Activated naive CD8-positive, alpha-beta T cell treated with anti-CD3 and anti-CD28 coated beads for 36 hours (primary cell): ENCODE measurements at regions not wholly inside any gene's neighbourhood (a gene's known extent, or its start where the extent isn't known, plus 50 kb on each side); places are given as distances from the start of the nearest gene placed in this dataset.

Source experiments
- DNase-seq: peaks from one replicate; pipeline ENCODE4 v3.0.0; 2021
- H3K27ac Mint-ChIP-seq: one replicate; pipeline ENCODE4 v1.8.0; 2022; ENCODE audit warnings: mild to moderate bottlenecking, moderate library complexity, mixed read lengths
- H3K27me3 Mint-ChIP-seq: one replicate; pipeline ENCODE4 v1.8.0; 2022; ENCODE audit warnings: mild to moderate bottlenecking, mixed read lengths
- H3K36me3 Mint-ChIP-seq: one replicate; pipeline ENCODE4 v1.8.0; 2021; ENCODE audit warnings: mild to moderate bottlenecking, mixed read lengths
- H3K4me1 Mint-ChIP-seq: one replicate; pipeline ENCODE4 v1.8.0; 2021; ENCODE audit warnings: mixed read lengths
- H3K4me3 Mint-ChIP-seq: one replicate; pipeline ENCODE4 v1.8.0; 2022; ENCODE audit warnings: mild to moderate bottlenecking, moderate library complexity, mixed read lengths
- H3K9me3 Mint-ChIP-seq: one replicate; pipeline ENCODE4 v1.8.0; 2022; ENCODE audit warnings: mixed read lengths

DNA sequence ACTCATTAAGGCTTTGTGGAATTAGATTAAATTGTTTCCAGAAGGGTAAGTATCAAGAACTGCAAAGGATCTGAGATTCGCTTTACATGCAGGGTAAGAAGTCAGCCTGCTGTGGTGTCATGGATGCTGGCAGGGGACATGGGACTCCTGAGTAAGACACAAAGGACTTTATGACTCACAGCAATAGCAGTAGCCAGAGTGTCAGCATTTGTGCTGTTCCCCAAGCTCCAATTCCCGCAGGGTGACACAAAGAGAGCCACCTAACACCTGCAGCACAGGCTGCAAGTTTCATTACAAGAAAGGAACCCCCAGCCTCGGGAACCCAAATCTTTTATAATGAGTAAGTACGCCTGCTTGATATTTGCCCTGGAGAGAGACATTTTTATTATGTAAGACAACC is 298.1 kb upstream of the POU3F1 start:
- no peak overlapping the region for H3K4me3 Mint-ChIP-seq
- H3K27ac Mint-ChIP-seq: no peak overlapping the region
- no peaks in the 10 kb centered on the region for H3K4me1 Mint-ChIP-seq
- no peaks in the 10 kb centered on the region for H3K36me3 Mint-ChIP-seq
- H3K27me3 Mint-ChIP-seq: peaks cover 17% of the 10 kb centered on the region
- peaks cover 15% of the 10 kb centered on the region for H3K9me3 Mint-ChIP-seq
- no peak for DNase-seq

DNA sequence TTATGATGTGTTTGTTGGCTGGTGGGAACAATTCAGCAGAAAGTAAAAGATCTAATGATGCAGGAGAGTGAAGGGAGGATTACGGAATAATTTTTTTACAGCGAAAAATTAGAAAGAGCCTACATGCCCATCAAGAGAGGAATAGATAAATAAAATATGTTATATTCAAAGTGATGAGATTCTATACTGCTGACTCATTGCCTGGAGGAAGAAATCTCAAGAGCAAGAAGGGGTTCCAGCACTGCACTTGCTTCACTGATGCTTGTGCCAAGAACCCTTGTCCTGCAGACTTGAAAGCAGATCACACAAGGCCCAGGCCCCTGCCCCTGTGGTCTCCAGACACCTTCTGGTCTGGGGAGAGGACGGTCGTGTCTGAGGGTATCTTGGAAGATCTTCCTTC is 295.1 kb upstream of the POU3F1 start:
- peaks cover 13% of the 10 kb centered on the region for H3K27me3 Mint-ChIP-seq
- no peak overlapping the region for H3K27ac Mint-ChIP-seq
- no peaks in the 10 kb centered on the region for H3K9me3 Mint-ChIP-seq
- DNase-seq: no peak
- H3K4me1 Mint-ChIP-seq: no peaks in the 10 kb centered on the region
- H3K4me3 Mint-ChIP-seq: no peak overlapping the region
- no peaks in the 10 kb centered on the region for H3K36me3 Mint-ChIP-seq

DNA sequence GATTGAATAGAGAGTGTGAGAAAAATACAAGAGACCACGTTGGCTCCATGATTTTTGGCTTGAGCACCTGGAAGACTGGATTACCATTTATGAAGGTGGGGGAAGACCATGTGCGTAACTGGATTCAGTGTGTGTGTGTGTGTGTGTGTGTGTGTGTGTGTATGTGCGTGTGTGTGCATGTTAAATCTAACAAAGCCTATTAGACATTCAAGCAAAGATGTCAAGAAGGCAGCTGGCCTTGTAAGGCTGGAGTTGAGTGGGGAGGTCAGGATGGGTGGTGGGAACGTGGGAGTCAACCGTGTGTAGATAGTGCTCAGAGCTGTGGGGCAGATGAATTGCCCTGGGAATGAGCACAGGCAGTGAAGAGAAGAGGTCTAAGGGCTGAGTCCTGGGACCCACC is 293.8 kb upstream of the POU3F1 start:
- H3K4me1 Mint-ChIP-seq: no peaks in the 10 kb centered on the region
- H3K9me3 Mint-ChIP-seq: no peaks in the 10 kb centered on the region
- peaks cover 11% of the 10 kb centered on the region for H3K27me3 Mint-ChIP-seq
- no peak for DNase-seq
- H3K27ac Mint-ChIP-seq: no peak overlapping the region
- H3K4me3 Mint-ChIP-seq: no peak overlapping the region
- H3K36me3 Mint-ChIP-seq: no peaks in the 10 kb centered on the region

DNA sequence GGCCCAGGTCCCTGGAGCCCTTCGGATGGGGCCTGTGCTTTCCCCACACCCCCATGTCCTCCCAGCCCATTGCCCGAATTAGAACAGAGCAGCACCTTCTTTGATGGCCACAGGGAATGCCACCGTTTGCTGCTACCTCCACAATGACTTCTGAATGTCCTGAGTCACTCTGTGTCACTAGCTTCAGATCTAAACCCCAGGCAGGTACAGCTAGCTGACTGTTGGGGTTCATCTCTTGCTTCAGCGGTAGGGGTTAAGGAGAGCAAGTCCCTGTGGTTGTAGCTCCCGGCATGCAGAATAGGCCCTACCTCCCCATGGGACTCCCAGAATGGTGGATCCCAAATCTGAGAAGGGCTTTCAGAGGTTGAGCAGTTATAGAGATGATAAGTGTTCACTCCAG is 291.1 kb upstream of the POU3F1 start:
- Mint-ChIP-seq H3K36me3 (no peaks in the 10 kb centered on the region), H3K9me3 (no peaks in the 10 kb centered on the region), H3K27me3 (peaks cover 9% of the 10 kb centered on the region), H3K4me1 (peaks cover 8% of the 10 kb centered on the region), H3K27ac (no peak overlapping the region), H3K4me3 (no peak overlapping the region)
- DNase-seq: no peak

DNA sequence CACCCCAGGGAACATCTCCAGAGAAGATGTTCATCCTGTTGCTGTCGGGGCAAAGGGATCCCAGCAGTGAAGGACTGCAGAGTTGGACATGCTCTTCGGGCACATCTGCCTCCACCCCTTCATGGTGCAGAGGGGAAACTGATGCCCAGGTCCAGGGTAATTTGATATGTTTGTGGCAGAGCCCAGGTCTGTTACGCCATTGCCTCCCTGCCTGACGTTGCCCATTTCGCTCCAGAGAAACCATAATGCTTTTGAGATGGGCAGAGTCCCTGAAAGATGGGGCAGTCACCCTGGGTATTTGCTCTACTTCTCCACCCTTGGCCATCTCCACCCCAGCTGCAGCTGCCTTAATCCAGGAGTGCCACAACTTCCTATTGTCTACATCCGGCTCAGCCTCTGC is 290.4 kb upstream of the POU3F1 start:
- H3K36me3 Mint-ChIP-seq: no peaks in the 10 kb centered on the region
- H3K27ac Mint-ChIP-seq: no peak overlapping the region
- no peak for DNase-seq
- peaks cover 4% of the 10 kb centered on the region for H3K27me3 Mint-ChIP-seq
- H3K9me3 Mint-ChIP-seq: no peaks in the 10 kb centered on the region
- H3K4me1 Mint-ChIP-seq: peaks cover 8% of the 10 kb centered on the region
- no peak overlapping the region for H3K4me3 Mint-ChIP-seq

DNA sequence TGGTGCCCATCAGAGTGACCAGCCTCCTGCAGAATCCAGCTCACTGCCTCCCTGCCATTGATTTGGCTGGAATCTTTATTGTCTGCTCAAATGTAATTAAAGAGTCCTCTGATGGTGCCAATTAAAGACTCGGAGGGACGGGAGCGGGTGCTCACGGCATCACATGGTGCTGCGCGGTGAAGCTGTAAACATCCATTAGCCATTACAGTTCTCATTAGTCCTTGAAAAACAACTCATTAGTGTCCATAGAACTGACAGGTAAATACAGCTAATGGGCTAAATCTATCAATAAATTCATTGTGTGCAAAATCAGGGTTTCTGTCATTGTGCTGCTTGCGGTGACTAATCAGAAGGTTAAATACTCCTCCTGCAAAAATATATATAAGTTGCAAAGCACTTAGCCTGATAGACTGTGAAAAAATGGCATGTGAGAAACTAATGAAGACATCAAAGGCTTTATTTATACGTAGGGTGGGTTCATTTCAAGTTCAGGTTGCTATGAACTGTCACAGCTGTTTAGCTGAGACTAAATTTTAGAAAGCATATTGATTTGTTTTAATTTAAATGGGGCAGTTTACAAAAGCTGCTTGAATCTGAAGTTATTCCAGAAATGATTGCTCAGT is 289.8 kb upstream of the POU3F1 start:
- H3K9me3 Mint-ChIP-seq: no peaks in the 10 kb centered on the region
- H3K4me1 Mint-ChIP-seq: peaks cover 8% of the 10 kb centered on the region
- peaks cover 4% of the 10 kb centered on the region for H3K27me3 Mint-ChIP-seq
- H3K4me3 Mint-ChIP-seq: no peak overlapping the region
- H3K36me3 Mint-ChIP-seq: no peaks in the 10 kb centered on the region
- DNase-seq: no peak
- no peak overlapping the region for H3K27ac Mint-ChIP-seq

DNA sequence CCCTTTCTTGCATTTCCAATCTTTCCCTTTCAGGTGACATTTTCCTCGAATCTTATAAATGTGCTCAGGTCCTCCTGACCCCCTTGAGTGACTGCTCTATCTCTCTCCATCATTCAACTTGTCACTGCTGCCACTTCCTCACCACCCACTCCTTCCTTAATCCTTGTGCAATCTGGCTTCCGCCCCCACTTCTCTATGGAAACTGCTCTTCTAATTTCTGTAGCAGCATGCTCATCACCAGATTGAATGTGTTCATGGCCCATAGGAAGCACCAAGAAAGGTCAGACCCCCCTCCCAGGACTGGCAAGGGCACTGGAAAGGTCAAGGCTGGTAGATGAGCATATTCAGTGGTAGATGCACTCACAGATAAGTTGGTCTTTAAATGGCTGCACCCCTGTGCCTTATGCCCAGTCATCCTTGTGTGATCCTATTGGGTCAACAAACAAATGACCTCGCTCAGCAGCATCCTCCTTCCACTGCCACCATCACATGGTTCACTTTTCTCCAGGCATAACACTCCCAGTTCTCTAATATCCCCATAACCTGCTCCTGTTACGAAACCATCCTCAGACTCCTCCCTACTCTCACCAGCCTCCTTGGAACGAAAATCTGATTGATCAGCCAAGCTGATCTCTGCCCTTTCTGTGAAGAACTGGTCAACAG is 288.5 kb upstream of the POU3F1 start:
- Mint-ChIP-seq H3K27ac (no peak overlapping the region), H3K4me3 (no peak overlapping the region), H3K9me3 (no peaks in the 10 kb centered on the region), H3K4me1 (peaks cover 8% of the 10 kb centered on the region), H3K27me3 (peaks cover 4% of the 10 kb centered on the region), H3K36me3 (no peaks in the 10 kb centered on the region)
- DNase-seq: peak; percentile 6

DNA sequence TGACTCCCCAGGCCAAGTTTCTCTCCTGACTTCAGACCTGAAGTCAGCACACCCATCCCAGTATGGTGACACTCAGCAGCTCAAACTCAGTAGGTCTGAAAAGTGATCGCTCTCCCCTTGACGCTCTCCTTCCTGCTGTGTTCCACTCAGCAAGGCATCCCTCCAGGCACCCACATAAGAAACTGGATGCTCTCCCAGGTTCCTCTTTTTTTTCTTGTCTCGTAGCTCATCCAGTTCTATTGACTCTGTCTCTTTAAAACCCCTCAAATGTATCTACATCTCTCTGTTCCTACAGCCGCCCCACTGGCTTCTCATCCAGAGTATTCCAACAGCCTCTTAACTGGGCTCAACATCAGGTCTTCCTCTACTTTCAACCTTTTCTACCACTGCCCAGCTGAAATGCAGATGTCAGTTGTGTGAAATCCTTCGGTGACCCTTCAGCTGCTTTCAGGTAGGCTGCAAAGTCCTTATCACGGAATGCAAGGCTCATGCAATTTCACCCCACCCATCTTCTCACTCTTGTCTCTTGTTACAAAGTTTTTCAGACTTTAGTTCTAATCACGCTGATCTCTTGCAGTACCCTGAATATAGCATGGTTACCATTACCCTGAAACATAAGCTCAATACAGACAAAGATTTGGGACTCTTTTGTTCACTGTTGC is 286.2 kb upstream of the POU3F1 start:
- DNase-seq: no peak
- Mint-ChIP-seq H3K4me3 (no peak overlapping the region), H3K27me3 (peaks cover 4% of the 10 kb centered on the region), H3K9me3 (no peaks in the 10 kb centered on the region), H3K4me1 (peaks cover 8% of the 10 kb centered on the region), H3K27ac (no peak overlapping the region), H3K36me3 (no peaks in the 10 kb centered on the region)

DNA sequence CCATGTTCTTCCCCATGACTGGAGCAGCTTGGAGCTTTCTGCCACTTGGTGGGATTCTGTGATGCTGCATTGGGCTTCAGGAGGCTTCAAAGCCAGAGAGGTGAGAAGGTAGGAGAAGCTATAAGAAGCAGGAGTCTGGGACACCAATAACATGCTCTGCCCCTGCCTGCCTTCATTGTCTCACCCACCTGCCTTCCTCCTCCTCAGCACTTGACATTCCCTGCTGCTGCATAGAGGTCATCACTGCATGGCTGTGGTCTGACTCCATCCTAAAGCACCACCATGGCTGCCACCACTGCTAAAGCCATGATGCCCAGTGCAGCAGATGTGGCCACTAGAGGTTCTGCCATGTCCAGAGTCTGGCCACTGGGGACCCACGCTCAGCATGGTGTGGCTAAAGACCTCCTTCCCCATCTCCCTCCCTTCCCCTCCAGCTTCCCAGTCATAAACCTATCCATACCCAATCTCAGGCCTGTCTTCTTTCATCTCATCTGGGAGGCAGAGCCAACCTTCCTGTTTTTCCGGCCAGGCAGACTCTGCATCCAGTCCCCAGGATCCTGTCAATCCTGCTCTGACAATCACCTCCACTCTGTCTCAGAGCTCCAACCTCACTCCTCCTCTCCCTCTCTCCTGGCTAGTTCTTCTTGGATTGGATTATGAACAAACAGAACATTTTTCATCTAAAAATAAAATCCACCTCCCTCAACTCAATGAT is 285.1 kb upstream of the POU3F1 start:
- no peak overlapping the region for H3K4me3 Mint-ChIP-seq
- peaks cover 4% of the 10 kb centered on the region for H3K27me3 Mint-ChIP-seq
- H3K27ac Mint-ChIP-seq: no peak overlapping the region
- H3K9me3 Mint-ChIP-seq: no peaks in the 10 kb centered on the region
- no peaks in the 10 kb centered on the region for H3K36me3 Mint-ChIP-seq
- H3K4me1 Mint-ChIP-seq: peaks cover 8% of the 10 kb centered on the region
- no peak for DNase-seq

DNA sequence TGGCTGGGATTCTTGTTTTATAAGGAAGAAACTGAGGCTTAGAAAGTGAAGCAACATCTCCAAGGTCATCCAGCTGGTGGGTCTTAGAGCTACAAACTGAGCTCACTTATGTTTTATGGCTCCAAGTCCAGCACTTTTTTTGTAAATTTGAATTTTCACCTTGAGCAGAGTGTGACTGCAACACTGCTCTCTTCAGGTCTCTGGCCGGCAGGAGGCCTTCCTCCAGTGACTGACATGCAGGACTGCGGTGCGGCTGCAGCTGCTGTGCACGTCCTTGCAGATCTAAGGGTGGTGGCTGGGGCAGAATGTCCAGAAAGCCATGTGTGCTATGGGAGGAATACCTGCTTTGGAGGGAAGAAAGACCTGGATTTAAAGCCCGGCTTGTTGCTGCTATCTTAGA is 284.2 kb upstream of the POU3F1 start:
- Mint-ChIP-seq H3K4me1 (peaks cover 8% of the 10 kb centered on the region), H3K27me3 (no peaks in the 10 kb centered on the region), H3K4me3 (no peak overlapping the region), H3K9me3 (no peaks in the 10 kb centered on the region), H3K27ac (no peak overlapping the region), H3K36me3 (no peaks in the 10 kb centered on the region)
- DNase-seq: no peak

DNA sequence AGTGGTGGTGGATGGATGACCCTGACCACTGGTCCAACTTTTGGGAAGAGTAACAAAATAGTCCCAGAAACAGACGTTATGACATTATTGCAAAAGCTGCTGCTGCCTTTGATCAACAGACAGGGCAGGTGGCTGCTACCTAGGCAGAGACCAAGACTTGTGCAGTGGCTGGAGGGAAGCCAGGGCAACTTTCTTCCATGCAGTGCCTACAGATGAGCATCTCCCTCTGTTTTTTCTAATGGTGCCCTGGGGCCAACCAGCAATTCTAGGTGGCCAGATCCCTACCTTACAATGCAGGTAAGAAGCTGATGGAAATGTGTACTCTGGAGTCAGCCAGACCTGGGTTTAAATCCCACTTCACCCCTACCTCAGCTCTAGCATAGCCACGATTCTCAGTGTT is 283.1 kb upstream of the POU3F1 start:
- no peaks in the 10 kb centered on the region for H3K9me3 Mint-ChIP-seq
- peaks cover 7% of the 10 kb centered on the region for H3K27me3 Mint-ChIP-seq
- no peak for DNase-seq
- H3K27ac Mint-ChIP-seq: no peak overlapping the region
- H3K36me3 Mint-ChIP-seq: no peaks in the 10 kb centered on the region
- peaks cover under 1% of the 10 kb centered on the region for H3K4me1 Mint-ChIP-seq
- H3K4me3 Mint-ChIP-seq: no peak overlapping the region

DNA sequence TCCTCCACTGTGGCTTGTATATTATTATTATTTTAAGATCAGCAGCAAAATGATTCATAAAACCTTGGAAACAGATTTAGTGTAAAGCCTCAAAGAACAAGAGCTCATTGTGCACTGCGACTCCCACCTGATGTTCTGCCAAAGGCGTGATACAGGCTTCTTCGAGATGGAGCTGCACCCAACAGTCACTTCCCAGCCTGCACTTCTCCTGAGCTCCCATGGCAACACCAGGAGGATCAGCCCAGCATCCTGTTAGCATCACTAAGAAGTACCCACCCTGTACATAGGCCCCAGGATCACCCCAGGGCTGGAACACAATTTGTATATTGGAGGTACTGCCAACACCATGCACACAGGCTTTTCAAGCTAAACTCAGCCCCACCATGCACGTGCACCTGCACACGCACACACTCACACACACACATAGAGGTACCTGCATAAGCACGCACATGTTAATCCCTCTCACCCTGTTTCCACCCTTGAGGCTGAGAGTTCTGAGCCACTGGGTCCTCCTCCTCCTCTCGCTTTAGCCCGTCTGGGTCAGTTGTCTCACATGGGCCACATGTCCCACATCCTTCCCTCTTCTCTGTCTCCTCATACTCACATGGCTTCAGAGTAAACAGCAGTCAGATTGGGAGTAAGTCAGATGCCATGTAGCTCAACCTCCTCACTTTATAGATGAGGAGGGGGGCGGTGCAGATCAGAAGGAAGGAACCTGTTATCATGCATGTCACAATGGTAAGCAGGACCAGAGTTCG is 281.9 kb upstream of the POU3F1 start:
- H3K27me3 Mint-ChIP-seq: peaks cover 7% of the 10 kb centered on the region
- no peak overlapping the region for H3K27ac Mint-ChIP-seq
- no peak overlapping the region for H3K4me3 Mint-ChIP-seq
- H3K36me3 Mint-ChIP-seq: no peaks in the 10 kb centered on the region
- DNase-seq: no peak
- H3K9me3 Mint-ChIP-seq: no peaks in the 10 kb centered on the region
- no peaks in the 10 kb centered on the region for H3K4me1 Mint-ChIP-seq

DNA sequence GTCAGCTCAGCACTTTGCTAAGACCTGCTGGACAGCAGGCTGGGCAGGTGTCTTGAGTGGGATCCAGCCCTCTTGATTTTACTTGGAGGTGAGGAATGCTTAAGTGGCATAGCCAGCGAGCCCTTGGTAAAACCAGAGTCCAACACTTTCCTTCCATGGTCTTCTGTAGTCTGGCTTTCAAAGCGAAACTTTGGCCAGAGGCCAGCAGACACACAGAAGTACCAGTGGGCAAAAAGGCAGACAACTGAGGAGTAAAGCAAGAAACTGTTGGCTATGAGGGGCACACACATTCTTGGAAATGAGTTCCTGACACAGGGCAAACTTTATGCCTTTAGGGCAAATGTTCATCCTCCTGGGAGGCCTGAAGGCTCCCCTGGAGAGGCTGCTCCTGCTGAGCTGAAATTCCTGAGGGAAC is 281.0 kb upstream of the POU3F1 start:
- Mint-ChIP-seq H3K4me3 (no peak overlapping the region), H3K27ac (no peak overlapping the region), H3K36me3 (no peaks in the 10 kb centered on the region), H3K9me3 (no peaks in the 10 kb centered on the region), H3K27me3 (peaks cover 14% of the 10 kb centered on the region), H3K4me1 (no peaks in the 10 kb centered on the region)
- DNase-seq: no peak

DNA sequence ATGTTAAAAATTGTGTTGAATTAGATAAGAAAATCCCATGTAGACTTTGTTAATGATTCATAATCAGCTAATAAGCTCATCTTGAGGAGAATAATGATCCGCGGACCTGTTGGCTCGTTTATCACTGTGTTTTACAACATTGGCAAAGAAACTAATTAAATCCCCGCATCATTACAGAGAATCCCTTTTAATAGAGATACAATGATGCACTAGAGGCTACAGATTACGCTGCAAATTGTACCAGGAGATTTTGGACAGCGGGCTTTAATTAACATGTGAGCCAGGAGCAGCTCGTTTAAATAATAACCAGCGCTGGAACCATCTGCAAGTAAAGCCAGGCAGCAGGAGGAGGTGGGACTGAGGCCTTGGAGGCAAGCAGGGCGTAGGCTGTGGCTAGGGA is 280.3 kb upstream of the POU3F1 start:
- Mint-ChIP-seq H3K4me1 (no peaks in the 10 kb centered on the region), H3K4me3 (no peak overlapping the region), H3K27ac (no peak overlapping the region), H3K9me3 (no peaks in the 10 kb centered on the region), H3K27me3 (peaks cover 16% of the 10 kb centered on the region), H3K36me3 (no peaks in the 10 kb centered on the region)
- DNase-seq: no peak

DNA sequence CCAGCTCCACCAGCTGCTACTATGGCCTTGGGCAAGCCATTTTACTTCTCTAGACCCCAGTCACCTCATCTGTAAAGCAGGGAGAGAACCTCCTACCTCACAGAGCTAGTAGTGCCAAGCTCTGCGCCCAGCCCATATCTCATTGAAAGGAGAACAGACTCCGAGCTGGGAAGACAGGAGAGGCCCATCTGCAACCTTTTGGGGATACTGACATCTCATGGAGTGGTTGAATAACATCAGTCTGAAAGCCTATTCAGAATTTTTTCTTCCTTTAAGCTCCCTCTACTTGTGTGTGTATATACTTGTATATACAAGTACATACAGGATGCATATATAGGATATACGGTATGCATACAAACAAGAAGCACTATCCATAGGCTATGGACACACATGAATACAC is 279.5 kb upstream of the POU3F1 start:
- no peak overlapping the region for H3K4me3 Mint-ChIP-seq
- no peaks in the 10 kb centered on the region for H3K36me3 Mint-ChIP-seq
- H3K9me3 Mint-ChIP-seq: peaks cover 1% of the 10 kb centered on the region
- H3K27ac Mint-ChIP-seq: no peak overlapping the region
- H3K27me3 Mint-ChIP-seq: peaks cover 21% of the 10 kb centered on the region
- no peak for DNase-seq
- H3K4me1 Mint-ChIP-seq: no peaks in the 10 kb centered on the region
